ENCODE measurements at regions not wholly inside any gene's neighbourhood (a gene's known extent, or its start where the extent isn't known, plus 50 kb on each side); places are given as distances from the start of the nearest gene placed in this dataset.

GRCh38 chr18:1983746-1984515 is 587.4 kb downstream of the METTL4 start:
- no peak for TF ChIP-seq TAF1 (IDR thresholded peaks at IDR 0.05; ENCODE audit: borderline replicate concordance, low read depth, low read length)
- no peak for TF ChIP-seq GABPA (IDR thresholded peaks at IDR 0.05; ENCODE audit: low read depth)
- no peak for TF ChIP-seq CTCF (IDR thresholded peaks at IDR 0.05)
- TF ChIP-seq EZH2phosphoT487 (IDR thresholded peaks at IDR 0.05; ENCODE audit: borderline replicate concordance, low read depth), result no peak
- TF ChIP-seq RAD21 (IDR thresholded peaks at IDR 0.05; ENCODE audit: low read length), result no peak
- TF ChIP-seq MXI1 (IDR thresholded peaks at IDR 0.05; ENCODE audit: low read depth, low read length), result no peak
- TF ChIP-seq USF2 (IDR thresholded peaks at IDR 0.05; ENCODE audit: borderline replicate concordance, low read depth, low read length), result no peak
- no peak for TF ChIP-seq NRF1 (IDR thresholded peaks at IDR 0.05; ENCODE audit: low read depth, low read length)
- no peak for TF ChIP-seq SIN3A (IDR thresholded peaks at IDR 0.05; ENCODE audit: borderline replicate concordance, low read depth, low read length)

All from SK-N-SH (cell line).